HG02884 (cell line): ENCODE measurements at regions not wholly inside any gene's neighbourhood (a gene's known extent, or its start where the extent isn't known, plus 50 kb on each side); places are given as distances from the start of the nearest gene placed in this dataset.
"Not testable (repeated sequence)": the region's sequence is repeated elsewhere in the genome, so short reads cannot be mapped to it uniquely, and the experiment has no call there.

ENCODE experiments used
- ATAC-seq: cut with Tn5 transposase; IDR thresholded peaks from one replicate; pipeline ENCODE4 v1.9.1; 2021; ENCODE audit warnings: mild to moderate bottlenecking, moderate library complexity; ENCODE audit not compliant: unreplicated experiment

DNA sequence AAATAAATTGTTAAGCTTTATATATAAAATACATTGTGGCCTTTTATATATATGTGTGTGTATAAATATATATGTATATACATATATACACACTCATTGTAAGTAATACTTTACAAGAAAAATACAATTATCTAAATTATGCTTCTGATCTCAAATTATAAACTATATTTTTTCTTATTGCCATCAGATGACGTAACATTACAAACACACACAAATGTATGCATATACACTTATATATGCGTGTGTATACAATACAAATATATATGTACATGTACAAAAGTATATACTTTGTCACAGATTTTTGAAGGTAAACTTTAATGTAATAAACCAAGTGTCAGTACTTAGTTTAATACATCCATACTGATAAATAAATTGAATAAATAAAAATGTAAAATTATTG lies 278.9 kb upstream of the LMO3 start:
- no peak for ATAC-seq

GRCh38 chr12:16884056-16884455 lies 278.1 kb upstream of the LMO3 start:
- peak; percentile 78 for ATAC-seq

DNA sequence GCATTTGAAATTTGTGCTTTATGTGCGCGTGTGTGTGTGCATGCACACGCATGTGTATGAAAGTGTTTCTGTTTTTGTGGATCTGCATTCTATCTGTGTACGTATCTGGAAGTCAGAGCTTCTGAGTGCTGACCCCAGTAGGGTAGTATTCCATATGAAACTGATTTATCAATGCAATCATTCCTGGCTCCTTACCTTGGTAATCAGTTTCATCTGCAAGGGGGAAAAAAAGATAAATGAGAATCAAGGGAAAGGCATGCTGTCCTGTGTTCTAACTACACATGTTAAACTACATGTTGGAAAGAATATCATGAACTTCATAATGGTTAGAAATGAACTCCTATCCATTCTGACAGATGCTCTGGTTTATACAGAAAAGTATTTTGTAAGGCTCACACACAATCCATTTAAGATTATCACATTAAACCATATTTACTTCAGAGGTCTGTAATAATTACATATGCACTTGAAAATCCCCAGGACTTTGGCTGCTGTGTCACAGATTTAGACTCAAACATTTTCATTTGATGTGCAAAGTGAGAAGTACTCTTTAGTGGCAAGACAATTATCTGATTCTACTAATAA lies 276.1 kb upstream of the LMO3 start:
- ATAC-seq: no peak

- ATAC-seq: no peak
Observed at GRCh38 chr12:16880864-16881285, 274.9 kb upstream of the LMO3 start.

DNA sequence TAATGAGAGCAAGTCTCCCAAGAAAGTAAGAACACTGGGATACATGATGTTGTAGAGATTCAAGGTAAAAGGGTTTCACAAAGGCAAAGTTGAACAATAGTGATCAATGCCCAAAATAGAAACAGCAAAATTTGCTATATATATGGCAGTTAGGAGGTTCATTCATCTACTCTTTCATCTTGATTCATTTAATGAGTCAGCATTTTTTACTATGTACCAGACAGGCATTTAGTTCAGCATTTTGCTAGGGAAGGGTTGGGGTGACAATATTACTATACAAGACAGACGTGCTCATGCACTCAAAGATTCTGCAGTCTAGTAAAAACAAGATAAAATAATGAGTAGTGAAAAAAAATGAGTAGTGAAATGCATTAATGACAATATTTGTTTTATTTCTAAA lies 264.9 kb upstream of the LMO3 start:
- ATAC-seq: no peak

- ATAC-seq: no peak
Observed at GRCh38 chr12:16863742-16864141, 257.8 kb upstream of the LMO3 start.

DNA sequence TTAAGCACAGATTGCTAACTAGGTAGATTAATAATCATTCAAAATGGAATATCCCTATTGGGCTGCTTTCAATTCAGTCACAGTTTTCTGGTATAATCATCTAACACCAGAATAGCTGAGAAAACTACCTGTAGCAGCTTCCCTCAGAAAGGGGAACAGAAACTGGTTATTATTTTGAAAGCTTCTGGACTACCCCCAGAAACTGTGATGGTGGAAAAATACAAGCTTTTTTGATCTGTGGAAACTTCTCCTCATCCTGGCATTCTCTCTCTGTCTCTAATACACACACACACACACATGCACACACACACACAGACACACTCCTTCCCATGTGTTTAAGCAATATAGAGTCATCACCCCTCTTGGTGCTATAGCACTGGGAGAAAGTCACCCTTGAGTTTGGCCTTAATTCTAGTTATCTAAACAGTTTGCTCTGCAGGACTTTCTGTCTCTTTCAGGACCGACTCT lies 251.5 kb upstream of the LMO3 start:
- ATAC-seq: peak; percentile 96

- no peak for ATAC-seq
Observed at GRCh38 chr12:16854465-16854864, 248.5 kb upstream of the LMO3 start.

- no peak for ATAC-seq
Observed at GRCh38 chr12:16849473-16849872, 243.5 kb upstream of the LMO3 start.

DNA sequence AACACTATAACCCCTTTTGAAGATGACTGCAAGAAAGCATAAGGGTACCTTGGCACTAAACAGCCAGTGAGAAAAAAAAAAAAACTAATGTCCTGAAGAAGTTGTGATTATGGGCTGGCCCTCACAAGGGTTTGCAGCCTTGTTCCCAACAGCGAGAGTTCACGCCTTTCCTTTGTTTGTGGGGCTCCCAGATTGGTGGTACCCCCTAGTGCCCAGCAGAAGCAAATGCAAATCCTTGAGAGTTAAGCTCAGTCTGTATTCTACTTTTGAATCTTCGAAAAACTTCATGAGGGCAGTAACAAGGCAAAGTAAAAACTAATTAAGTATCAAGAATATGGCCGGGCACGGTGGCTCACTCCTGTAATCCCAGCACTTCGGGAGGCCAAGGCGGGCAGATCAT lies 238.9 kb upstream of the LMO3 start:
- no peak for ATAC-seq

- ATAC-seq: peak; percentile 91
Observed at GRCh38 chr12:16833376-16834015, 227.5 kb upstream of the LMO3 start.

DNA sequence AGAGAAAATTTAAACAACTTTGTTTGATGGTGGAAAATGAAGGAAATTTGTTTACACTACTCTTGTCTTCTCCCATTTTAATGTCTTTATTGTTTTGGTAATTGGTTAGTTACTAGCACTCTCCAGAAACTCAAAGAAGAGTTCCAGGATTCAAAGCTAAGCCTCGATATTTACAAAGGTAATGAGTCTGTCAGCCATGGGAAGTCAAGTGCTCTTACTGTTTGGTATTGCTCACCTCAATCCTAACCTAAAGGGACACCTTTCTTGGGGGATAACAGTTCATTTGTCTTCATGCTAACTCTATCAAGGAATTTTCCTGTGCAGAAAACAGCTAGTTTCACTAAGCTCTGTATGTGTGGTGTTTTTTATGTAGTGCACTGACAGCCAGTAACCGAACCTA lies 222.9 kb upstream of the LMO3 start:
- ATAC-seq: no peak

GRCh38 chr12:16807731-16808130 lies 201.8 kb upstream of the LMO3 start:
- ATAC-seq: no peak

DNA sequence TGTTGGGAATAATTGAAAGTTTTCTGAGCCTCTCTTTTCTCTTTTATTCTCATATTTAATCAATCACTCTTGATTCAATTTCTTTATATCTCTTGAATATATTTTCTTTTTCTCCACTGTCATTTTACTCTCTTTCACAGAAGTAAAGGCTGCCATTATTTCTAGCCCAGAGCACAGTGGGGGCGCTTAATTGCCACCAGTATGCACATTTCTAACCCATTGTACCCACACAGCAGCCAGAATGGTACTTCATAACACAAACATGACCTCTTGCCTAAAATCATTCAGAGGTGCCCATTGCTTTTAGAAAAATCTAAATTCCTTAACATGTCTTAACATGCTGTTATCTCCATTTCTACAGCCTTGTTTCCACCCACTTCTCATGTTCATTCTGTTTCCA lies 190.2 kb upstream of the LMO3 start:
- ATAC-seq: no peak

DNA sequence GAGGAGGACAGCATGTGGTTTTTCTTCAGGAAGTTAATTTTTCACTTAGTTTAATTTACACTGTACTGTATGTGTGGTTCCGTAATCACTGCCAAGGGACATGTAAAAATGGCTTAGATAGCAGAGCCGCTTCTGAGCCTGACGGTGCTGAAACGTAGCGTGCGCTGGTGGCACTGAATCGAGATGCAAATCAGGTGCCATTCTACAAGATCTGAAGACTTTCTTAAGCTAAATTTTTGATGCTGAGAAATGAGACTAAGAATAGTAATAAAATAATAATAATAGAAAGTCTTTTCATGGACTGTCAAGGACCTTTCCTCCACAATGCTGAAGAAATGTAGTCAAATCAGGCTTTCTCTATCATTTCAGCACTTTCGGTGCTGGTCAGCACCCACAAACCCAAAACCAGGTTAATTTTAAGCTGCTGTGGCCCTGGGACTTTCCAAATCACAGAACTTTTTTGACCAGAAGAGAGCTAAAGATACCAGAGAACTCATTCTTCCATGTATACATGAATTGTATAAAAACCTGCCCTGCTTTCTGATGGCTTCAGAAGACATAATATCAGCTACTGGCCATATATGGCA lies 183.3 kb upstream of the LMO3 start:
- no peak for ATAC-seq

GRCh38 chr12:16788506-16789203 lies 182.7 kb upstream of the LMO3 start:
- ATAC-seq: no peak

DNA sequence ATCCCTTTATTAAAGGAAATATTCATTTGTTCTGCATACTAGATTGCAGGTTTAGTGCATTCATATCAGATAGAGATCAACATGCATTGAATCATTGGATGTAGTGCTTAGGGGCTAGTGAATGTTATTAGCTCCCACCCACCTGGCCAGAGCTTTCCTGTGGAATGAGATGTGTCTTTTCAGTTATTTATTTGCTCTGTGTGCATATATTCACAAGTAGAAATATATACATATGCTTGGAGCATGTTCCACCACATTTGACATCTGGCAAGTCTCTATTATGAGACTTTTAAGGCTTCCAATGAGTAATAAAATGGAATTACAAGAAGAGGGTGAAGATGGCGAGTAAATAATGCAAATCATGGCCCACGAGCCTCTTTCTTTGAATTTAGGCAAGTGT lies 180.0 kb upstream of the LMO3 start:
- no peak for ATAC-seq

DNA sequence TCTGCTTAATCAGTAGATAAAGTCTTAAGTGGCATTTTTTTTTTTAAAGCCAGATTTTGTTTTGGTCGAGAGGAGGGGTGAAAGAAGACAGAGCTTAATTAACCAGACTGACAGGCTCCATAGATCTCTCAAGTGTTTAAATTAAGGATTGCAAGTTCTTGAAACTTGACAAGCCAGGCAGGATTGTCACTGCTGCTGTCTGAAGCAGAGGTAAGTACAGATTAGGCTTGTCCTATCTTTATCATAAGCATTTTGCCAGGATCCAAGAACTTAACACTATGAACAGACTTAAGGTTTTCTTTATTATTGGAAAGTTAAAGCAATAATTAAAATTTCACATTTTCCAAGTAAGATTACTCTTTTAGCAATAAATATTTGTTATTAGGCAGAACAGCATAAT lies 179.6 kb upstream of the LMO3 start:
- ATAC-seq: no peak

GRCh38 chr12:16769129-16769528 lies 163.2 kb upstream of the LMO3 start:
- not testable (repeated sequence) for ATAC-seq

- ATAC-seq: no peak
Observed at GRCh38 chr12:16766736-16767135, 160.8 kb upstream of the LMO3 start.

GRCh38 chr12:16763901-16764300 lies 157.9 kb upstream of the LMO3 start:
- no peak for ATAC-seq
